Activated effector memory CD4-positive, alpha-beta T cell treated with anti-CD3 and anti-CD28 coated beads, Interleukin-2, amount 50 U/mL, for 16 hours (primary cell): ENCODE measurements at regions not wholly inside any gene's neighbourhood (a gene's known extent, or its start where the extent isn't known, plus 50 kb on each side); places are given as distances from the start of the nearest gene placed in this dataset.
"Not testable (repeated sequence)": the region's sequence is repeated elsewhere in the genome, so short reads cannot be mapped to it uniquely, and the experiment has no call there.

ENCODE experiments used
- DNase-seq: peaks from one replicate; pipeline ENCODE4 v3.0.0-alpha.2; 2020

DNA sequence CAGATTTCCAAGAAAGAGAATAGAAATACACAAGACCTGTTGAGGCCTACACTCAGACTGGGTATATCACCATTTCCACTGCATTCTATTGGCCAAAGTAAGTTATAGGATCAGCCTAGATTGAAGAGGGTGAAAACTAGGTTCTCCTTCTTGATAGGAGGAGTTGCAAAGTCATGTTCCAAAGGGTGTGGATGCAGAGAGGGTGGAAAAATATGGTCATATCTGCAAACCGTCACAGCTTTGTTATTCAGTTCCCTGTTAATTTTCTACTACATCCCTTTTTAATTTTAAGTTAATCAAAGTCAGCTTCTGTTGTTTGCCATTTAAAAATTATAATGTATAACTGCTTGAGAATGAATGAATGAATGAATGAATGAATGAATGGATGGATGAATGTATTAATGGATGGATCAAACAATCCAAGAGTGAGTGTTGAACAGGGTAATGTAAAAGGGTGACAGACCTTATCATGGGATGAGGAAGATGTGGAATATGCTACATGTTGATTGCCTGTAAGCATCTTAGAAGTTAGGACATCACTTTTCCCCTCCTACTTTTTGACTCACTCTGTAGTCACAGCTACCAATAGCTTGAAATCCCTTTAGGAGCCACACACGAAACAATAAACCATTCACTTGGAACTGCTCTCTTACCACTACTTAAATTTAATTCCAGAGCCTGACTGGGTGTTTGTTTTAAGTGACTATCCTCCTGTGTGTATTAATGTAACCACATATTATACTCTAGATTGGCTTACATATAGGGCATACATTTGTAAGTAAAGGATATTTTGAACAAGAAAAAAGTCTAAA lies 121.5 kb downstream of the CCDC34 start:
- no peak for DNase-seq

DNA sequence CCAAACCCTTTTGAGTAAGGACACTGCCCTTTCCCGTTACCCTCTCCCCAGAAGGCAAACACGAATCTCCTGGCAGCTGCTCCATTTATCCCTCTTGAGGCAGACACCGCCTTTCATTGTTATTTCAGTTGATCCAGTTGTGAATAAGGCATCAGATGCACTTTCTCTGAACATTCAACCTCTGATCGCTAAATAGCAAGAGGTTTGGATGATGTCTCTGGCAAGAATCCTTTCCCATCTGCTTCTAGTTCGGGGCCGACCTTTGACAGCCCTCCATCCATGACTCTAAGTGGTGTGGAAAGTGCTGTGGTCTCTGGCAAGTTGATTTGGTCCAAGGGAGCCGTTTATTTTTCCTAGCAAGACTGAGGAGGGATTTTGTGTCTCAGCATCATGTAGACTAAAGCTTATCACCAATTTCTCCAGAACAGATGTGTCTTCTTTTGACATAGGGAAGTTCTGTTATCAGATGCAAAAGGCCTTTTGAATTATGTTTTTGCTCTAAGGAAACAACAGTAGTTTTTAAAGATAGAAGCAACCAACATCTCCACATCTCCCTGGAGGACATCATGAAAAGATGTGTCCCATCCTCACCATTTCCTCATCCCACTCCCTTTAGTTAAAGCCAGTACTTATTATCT lies 123.6 kb downstream of the CCDC34 start:
- DNase-seq, result no peak

DNA sequence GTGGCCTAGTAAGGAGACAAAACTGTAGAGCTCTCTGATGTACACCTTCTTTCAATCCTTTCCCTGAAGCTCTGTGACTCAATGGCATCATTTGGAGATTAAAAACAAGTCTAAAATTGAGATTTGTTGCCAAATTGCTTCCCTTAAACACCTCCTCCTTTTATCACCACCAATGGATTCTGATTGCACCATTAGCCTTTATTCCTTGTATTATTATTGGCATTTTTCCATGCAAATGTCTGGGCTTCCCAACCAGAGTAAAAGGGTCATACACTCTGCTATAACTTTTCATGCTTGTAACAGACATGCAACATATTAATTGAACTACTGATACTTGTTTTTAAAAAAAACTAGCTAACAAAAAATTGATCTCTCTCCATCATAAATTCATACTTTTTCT lies 124.2 kb downstream of the CCDC34 start:
- no peak for DNase-seq

DNA sequence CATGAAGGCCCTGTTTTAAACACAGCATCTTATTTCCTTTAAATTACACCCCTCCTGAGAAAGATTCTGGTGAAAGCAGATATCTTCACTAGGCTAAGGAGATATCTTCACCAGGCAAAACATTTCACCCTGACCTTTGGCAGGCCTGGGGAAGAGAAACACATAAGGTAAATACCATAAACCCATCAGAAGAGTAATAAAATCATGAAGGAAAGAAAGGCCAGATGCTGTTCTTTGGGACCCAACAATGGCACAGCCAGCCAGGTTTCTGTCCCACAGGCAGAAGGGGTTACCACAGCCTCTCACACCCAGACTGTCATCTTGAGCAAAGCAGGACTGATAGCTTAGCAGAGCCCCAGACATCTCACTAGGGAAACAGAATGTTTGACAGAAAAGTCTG lies 125.4 kb downstream of the CCDC34 start:
- no peak for DNase-seq

DNA sequence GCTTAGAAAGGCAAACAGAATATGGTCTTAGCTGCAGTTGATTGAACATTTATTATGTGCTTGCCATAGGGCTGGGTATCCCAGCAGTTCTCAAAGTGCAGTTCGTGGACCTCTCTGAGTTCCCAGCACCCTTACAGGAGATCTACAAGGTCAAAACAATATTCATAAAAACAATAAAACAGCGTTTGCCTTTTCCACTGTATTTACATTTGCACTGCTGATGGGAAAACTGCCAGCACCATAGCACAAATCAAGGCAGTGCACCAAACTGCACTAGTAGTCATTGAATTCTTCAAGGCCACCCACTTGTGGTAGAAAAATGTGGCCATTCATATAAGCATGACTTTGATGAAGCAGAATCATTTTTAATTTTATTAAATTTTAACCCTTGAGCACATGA lies 128.1 kb downstream of the CCDC34 start:
- DNase-seq, result no peak

DNA sequence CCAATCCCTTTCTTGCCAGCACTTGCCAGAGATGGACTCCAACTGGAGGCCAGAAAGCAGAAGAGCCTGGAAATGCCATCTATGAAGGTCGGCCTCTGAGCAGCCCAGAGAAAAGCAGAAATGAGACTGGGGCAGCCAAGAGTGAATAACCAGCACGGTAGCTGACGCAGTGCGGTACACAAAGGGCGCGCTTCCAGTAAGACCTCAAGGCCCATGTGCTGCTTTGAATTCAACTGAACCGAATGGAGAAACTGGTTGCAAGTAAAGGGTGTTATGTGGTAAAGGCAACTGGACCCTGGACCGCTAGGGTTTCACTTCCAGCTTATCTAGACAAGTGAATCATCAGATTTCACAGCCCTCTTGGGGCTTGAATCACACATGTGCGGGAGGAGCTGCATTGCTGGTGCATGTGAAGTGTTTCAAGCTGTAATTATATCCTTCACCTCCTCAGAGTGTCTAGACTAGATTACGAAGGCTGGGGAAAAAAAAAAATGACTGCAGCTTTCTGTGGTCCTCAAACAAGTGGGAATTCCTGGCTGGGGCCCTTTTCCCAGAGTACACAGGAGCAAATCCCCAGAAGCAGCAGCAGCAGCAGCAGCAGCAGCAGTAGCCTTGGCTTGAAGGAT lies 128.9 kb downstream of the CCDC34 start:
- DNase-seq, result no peak

DNA sequence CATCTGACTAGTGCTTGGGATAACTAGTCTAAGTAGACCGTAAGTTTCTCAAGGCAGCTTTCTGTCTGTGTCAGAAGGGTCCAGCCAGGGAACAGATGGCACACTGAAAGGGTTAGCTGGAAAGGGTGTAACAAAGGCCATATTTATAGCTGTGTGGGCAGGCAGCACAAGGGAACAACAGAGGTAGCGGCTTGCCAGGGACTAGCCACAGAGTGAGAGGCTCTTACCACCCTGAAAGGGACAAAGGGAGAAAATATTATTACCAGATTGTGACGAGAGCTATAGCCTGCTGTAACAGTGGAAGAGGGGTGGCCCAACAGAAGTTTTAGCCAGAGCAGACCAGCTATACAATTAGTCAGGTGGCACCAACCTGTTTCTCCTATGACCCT lies 129.4 kb downstream of the CCDC34 start:
- DNase-seq, result no peak

DNA sequence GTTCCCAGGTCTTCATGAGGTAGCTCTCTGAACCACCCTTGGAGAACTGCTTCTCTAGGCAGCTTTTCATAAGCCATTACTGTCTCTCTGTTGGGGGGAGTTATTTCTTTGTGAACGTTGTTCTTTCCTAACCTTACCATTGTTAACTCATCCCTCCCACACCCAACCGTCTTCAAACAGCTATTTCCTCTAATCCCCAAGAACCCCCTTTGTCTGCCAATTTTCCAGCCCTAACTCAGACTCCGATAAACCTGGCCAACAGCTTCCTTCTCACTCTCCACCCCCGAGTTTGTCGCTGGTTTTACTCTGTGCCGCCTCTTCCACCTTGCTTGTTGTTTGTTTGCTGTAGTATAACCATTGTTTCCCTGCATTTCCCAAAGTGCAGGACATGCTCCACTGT lies 131.5 kb downstream of the CCDC34 start:
- DNase-seq, result no peak

DNA sequence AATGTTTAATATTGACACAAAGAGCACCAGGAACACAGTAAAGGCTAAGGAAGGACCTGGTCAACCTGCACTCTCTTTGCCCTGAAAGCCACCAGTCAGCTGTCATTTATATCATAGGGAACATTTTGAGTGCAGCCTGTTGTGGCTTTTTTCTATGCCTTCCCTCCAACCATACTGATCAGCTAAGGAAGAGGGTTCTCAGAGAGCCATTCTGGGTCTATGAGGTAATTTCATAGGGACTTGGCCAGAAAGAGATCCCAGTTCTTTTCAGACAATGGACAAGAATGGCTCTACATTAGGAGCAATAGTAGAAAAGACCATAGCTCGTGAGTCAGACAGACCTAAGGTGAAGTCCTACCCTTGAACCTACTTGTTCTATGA lies 132.8 kb downstream of the CCDC34 start:
- DNase-seq, result no peak

DNA sequence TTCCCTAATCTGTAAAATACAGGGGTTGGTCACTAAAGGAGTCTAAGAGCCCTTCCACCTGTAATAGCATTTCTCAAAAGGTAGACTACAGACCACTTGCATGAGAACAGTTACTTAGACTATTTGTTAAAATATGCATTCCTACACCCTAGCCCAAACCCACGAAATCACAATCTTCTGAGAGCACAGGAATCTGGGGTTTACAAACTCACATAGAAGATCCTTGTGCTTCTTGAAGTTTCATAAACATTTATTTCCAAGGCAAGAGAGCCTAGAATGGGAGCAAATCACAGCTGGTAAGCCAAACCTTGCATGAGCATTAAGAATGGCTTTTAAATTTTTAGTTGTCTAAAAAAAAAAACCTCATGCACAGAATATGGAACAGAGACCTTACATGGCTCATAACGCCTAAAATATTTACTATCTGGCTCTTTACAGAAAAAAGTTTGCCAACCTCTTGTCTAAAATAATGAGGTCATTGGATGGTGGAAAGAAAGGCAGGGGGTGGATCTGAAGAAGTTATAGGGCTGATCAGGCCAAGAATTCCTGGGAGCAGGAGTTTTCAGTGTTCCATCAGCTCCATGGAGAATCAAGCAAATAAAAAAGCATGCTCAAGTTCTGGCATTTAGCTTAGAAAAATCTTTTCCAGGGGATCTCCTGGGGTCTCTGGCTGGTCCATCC lies 133.4 kb downstream of the CCDC34 start:
- DNase-seq, result no peak

DNA sequence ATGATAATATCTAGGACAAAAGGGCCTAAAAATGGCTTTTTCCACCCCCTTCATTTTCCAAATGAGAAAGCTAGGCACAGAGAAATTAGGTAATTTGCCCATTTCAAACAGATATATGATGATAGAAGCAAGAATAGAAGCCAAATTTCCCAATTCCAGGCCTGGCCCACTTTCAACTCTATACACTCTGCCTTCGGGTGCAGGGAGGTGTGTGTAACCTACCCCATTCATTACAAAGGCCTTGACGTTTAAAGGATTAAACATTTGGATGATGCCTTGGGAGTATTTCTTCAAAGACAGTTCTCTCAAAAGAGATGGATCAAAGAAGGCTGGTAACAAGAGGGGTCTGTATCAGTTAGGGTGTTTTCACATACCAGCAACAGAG lies 134.1 kb downstream of the CCDC34 start:
- no peak for DNase-seq

DNA sequence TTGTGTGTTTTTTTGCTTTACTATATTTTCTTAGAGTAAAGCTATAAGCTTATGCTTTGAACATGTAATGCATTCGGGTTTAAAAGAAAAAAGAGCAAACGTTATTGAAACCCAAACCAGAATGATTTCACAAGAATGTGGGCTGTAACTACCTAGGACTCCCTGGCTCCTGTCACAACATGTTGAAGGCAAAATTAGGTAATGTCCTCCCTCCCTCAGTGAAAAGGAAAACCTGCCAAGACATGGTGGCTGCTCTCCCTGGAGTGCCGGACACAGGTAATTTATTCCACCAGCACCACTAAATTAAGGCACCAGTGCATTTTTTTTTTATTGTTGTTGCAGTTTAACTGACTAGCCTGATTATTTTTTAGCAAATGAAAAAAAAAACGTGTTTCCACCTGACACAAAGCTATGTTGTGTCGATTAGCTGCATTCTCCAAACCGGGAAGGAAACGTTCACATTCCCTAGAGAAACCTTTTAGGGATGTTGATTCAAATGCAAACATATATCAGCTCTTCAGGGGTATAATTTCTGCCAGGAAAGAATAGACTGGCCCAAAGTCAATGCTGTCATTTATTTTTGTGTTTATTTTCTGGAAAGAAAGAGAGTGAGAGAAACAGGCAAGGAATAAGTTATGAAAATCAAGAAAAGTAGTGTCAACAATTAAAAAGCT lies 134.6 kb downstream of the CCDC34 start:
- no peak for DNase-seq

DNA sequence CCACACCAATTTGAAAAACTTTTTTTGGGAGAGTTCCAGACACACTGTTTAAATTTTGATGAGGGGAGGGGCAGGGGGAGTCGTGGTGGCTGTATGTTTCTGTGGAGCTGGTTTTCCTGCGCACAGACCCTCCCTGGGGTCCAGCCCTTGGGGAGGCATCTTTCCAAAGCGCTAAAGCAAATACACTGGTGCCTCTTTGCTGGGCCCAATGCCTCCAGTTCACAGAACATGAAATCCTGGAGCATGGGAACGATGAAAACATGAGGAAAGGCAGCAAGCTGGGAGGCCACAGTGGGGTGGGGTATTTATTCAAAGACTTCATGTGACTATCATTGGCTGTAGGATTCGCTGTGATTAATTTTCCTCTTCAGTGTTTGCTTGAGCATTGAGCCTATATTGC lies 135.3 kb downstream of the CCDC34 start:
- no peak for DNase-seq

DNA sequence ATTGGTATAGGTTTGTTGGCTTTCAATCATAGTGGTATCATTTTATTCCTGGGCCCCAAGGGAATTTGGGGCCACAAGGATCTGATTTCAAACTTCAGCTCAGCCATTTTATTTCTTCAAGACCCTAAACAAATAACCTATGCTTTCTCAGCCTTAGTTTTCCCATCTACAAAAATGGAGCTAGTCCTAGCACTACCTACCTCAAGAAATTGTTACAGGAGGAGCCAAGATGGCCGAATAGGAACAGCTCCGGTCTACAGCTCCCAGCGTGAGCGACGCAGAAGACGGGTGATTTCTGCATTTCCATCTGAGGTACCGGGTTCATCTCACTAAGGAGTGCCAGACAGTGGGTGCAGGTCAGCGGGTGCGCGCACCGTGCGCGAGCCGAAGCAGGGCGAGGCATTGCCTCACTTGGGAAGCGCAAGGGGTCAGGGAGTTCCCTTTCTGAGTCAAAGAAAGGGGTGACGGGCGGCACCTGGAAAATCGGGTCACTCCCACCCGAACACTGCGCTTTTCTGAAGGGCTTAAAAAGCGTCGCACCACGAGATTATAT lies 143.5 kb downstream of the CCDC34 start:
- DNase-seq, result not testable (repeated sequence)

DNA sequence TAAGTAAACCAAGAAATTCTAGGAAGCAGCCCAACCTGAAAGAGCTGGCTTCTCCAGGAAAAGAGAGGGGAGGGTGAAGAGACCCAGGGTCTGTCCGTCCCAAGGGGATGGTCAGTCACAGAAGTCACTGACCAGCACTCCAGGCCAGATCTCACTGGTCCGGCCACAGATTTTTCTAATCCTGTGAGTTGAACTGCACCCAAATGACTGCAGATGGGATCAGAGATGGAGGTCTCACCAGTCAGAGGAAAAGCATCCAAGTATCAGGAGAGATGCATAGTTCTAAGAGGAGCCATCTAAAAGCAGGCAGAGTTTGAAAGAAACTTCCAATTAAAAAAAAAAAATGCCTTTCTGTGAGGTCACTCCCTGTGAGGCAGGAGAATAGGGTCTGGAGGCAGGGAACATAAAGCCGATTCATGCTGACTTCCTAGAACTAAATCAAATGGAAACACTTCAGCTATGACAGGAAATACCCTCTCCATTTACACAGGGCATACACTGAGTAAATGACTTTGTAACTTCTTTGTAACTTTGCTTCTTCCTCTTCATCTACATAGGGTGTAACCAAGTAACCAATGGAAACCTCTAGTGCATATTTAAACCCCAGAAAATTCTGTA lies 144.5 kb downstream of the CCDC34 start:
- no peak for DNase-seq

DNA sequence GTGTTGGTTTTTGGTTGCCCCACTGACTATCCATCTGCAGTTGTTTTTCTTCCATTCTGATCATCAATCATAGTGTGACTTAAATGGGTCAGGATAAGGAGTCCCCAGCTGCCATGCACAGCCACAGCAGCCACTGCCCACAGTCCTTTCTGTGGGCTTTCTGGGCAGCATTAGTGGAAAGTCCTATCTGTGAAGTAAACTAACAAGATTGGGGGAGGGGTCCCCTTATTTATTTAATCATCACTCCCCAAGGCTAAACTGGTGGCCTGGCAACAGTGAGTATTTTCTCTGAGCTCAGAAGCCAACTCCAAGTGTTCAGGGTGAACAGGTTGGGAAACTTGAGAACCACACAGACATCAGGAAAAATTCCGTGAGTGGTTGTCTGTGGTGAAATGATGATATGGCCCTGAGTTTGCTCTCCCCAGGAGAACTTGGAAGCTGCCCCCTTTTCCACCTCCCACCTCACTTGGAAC lies 145.0 kb downstream of the CCDC34 start:
- no peak for DNase-seq

DNA sequence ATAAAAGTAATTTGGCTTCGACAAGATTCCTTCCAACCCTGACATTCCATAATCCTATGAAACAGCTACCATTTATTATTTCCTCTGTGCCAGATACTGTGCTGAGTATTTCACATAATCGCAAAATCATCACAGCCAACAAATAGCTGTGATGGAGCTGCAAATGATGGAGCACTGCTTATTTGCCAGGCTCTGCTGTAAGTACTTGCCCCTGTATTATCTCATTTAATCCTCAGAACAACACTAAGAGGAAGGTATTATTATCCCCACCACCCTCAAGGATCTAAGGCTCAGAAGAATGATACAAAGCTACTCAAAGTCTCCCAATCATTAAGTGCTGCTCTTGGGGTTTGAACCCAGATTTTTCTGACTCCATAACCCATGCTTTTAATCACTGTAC lies 145.5 kb downstream of the CCDC34 start:
- DNase-seq, result no peak

DNA sequence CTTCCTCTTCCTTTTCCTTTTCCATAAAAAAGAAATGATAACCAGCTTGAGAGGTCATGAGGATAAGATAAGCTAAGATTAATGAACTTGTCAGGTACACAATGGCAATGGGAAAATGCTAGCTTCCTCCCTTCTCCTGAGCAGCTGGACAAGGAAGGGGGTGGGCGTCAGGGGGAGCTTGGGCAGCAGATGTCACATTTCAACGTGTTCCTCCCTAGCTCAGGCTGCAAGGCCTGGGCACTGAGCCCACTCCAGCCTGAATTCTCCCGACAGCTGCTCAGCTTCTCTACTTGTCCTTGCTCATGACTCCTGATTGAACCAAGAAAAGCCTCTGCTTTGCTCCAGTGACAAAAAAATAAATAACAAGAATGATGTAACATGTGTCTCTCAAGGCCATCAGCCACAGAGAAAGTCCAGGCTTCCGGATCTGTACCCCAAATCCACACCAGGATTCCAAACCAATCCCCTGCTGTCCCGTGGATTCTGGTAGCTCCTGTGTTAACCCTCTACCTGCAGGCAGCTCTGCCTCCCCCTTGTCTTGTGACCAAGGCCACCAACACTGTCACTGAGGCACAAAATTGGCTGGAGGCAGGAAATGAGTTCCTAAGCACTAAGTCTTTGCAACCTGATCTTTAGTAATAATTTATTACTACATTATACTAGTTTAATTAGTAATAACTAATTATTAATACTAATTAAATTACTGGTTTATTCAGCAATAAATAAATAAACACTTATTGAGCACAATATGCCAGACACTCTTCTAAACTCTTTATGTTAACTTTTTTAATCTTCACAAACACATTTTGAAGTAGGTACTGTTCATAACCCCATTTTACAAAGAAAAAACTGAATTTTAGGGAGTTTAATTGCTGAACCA lies 146.5 kb downstream of the CCDC34 start:
- no peak for DNase-seq

DNA sequence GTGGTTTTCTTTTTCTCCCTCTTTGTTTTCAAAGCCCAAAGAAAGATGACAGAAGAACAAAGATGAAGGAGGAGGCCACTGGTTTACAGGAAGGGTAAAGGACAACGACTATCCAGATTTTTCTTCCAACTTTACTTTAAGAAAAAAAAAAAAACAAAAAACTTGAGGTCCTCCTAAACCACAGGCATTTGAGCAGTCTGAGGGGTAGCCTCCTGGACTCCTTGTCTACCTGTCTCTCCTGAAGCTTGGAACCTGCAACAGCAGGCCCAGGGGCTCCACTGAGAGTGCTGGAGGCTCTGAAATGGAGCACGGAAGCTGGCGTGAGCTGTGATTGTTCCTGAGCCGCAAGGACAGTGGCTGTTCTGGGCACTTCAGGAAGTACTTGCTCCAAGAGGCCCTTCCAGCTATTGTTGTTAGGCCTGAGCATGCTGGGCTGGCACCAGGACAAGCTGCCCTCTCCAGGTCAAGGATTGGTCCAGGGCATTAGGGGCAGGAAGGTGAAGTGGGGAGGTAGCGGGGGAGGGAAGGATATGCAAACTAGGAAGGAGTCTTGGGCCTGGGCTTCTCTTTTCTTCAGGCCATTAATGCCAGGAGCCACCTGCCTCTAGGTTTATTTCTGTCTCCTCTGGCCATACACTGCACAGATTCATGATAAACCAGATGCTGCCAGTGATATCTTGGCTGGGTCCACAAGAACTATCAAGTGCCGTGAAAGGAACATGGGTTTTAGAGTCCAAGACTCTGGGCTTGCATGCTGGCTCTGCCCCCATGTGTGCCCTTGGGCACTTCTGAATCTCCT lies 147.3 kb downstream of the CCDC34 start:
- DNase-seq, result no peak

DNA sequence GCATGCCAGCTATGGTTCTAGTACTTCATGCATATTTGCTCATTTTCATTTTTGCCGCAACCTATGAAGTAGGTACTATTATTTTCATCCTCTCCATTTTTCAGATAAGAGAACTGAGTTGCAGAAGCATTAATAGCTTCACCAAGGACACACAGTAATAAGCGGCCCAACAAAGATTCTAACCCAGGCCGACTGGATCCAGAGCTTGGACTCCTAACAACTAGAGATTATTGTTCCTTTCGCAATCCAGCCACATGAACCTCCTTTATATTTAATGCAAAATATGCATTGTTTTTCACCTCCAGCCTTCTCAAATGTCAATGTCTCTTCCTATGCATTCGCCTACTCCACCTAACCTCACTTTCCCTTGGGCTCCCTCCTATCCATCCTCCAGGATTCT lies 148.3 kb downstream of the CCDC34 start:
- no peak for DNase-seq
